ENCODE measurements at regions not wholly inside any gene's neighbourhood (a gene's known extent, or its start where the extent isn't known, plus 50 kb on each side); places are given as distances from the start of the nearest gene placed in this dataset.

- no peak for DNase-seq
- Histone ChIP-seq H3K27ac (no peak overlapping the region), H3K9me2 (ENCODE audit: insufficient read depth) (no peaks in the 10 kb centered on the region), H3K4me3 (no peak overlapping the region), H3K27me3 (ENCODE audit: insufficient read depth, low read depth) (no peaks in the 10 kb centered on the region), H3K79me2 (ENCODE audit: low read depth) (no peaks in the 10 kb centered on the region), H3K9me3 (ENCODE audit: insufficient read depth, low read depth) (no peaks in the 10 kb centered on the region), H2AFZ (no peak overlapping the region), H3K36me3 (ENCODE audit: low read depth) (no peaks in the 10 kb centered on the region), H4K20me1 (ENCODE audit: insufficient read depth) (no peaks in the 10 kb centered on the region), H3K4me1 (replicated peaks; ENCODE audit: insufficient read depth) (no peaks in the 10 kb centered on the region), H3F3A (ENCODE audit: insufficient read depth, low read depth) (no peaks in the 10 kb centered on the region), H3K4me2 (no peak overlapping the region)
- no peak for TF ChIP-seq EZH2 (IDR thresholded peaks at IDR 0.05; ENCODE audit: low read depth)
- no peak for TF ChIP-seq CTCF (conservative IDR thresholded peaks at IDR 0.05)
- BruUV-seq (replicated peaks), result no TSS peak
- intact Hi-C loops (cut with micrococcal nuclease; ENCODE audit: unreplicated experiment), result no loop called here
- ChIA-PET POLR2A (ENCODE audit: unreplicated experiment) (no interaction called here), CTCF (no interaction called here)
Measured at GRCh38 chr1:193366764-193367507, 180.5 kb upstream of the B3GALT2 start.

GRCh38 chr1:193365966-193366365 is 179.6 kb upstream of the B3GALT2 start:
- intact Hi-C loops (cut with micrococcal nuclease; ENCODE audit: unreplicated experiment), result no loop called here
- H3K9me2 ChIP-seq (ENCODE audit: insufficient read depth), result no peaks in the 10 kb centered on the region
- DNase-seq, result no peak
- H2AFZ ChIP-seq, result no peak overlapping the region
- ChIA-PET POLR2A (ENCODE audit: unreplicated experiment) (no interaction called here), CTCF (no interaction called here)
- H3K27ac ChIP-seq, result no peak overlapping the region
- H3K4me2 ChIP-seq, result no peak overlapping the region
- no TSS peak for BruUV-seq (replicated peaks)
- no peaks in the 10 kb centered on the region for H4K20me1 ChIP-seq (ENCODE audit: insufficient read depth)
- no peak overlapping the region for H3K4me3 ChIP-seq
- H3K9me3 ChIP-seq (ENCODE audit: insufficient read depth, low read depth), result no peaks in the 10 kb centered on the region
- H3K27me3 ChIP-seq (ENCODE audit: insufficient read depth, low read depth), result no peaks in the 10 kb centered on the region
- no peaks in the 10 kb centered on the region for H3K36me3 ChIP-seq (ENCODE audit: low read depth)
- H3K4me1 ChIP-seq (replicated peaks; ENCODE audit: insufficient read depth), result no peaks in the 10 kb centered on the region
- TF ChIP-seq EZH2 (IDR thresholded peaks at IDR 0.05; ENCODE audit: low read depth) (no peak), CTCF (conservative IDR thresholded peaks at IDR 0.05) (no peak)
- no peaks in the 10 kb centered on the region for H3K79me2 ChIP-seq (ENCODE audit: low read depth)
- no peaks in the 10 kb centered on the region for H3F3A ChIP-seq (ENCODE audit: insufficient read depth, low read depth)

GRCh38 chr1:193359631-193360030 is 173.2 kb upstream of the B3GALT2 start:
- Histone ChIP-seq H3K79me2 (ENCODE audit: low read depth) (no peaks in the 10 kb centered on the region), H3K36me3 (ENCODE audit: low read depth) (no peaks in the 10 kb centered on the region), H3K4me2 (no peak overlapping the region), H3K27ac (no peak overlapping the region), H3K9me2 (ENCODE audit: insufficient read depth) (no peaks in the 10 kb centered on the region), H3K4me1 (replicated peaks; ENCODE audit: insufficient read depth) (no peaks in the 10 kb centered on the region), H3F3A (ENCODE audit: insufficient read depth, low read depth) (no peaks in the 10 kb centered on the region), H3K27me3 (ENCODE audit: insufficient read depth, low read depth) (no peaks in the 10 kb centered on the region), H3K4me3 (no peak overlapping the region), H3K9me3 (ENCODE audit: insufficient read depth, low read depth) (no peaks in the 10 kb centered on the region), H4K20me1 (ENCODE audit: insufficient read depth) (no peaks in the 10 kb centered on the region), H2AFZ (no peak overlapping the region)
- POLR2A ChIA-PET (ENCODE audit: unreplicated experiment), result no interaction called here
- no TSS peak for BruUV-seq (replicated peaks)
- DNase-seq, result no peak
- TF ChIP-seq EZH2 (IDR thresholded peaks at IDR 0.05; ENCODE audit: low read depth), result no peak
- TF ChIP-seq CTCF (conservative IDR thresholded peaks at IDR 0.05), result no peak
- intact Hi-C loops (cut with micrococcal nuclease; ENCODE audit: unreplicated experiment), result no loop called here
- CTCF ChIA-PET, result no interaction called here

All from PC-9 (cell line).